K562 (cell line): ENCODE measurements at regions not wholly inside any gene's neighbourhood (a gene's known extent, or its start where the extent isn't known, plus 50 kb on each side); places are given as distances from the start of the nearest gene placed in this dataset.

ENCODE experiments used
- ATAC-seq: fragments of 200-7000 bp; cut with Tn5 transposase; 3 replicates; pipeline ENCODE4 v1.9.1; 2020; ENCODE audit warnings: moderate library complexity
- BruUV-seq: library from RNA; stranded (reverse); fragments of 400-500 nt; replicated peaks from 2 replicates; lab custom pipeline; 2021; lab: Mats Ljungman, UMichigan
- CTCF ChIA-PET: fragments of 300-600 bp; formaldehyde crosslinking; extraction: SDS; loops from one replicate; lab custom pipeline; 2021; ENCODE audit warnings: low intra/inter-chr PET ratio; lab: Yijun Ruan, JAX
- POLR2A ChIA-PET: fragments of 300-600, 350-650 bp; sonication (Branson Sonifier 250); formaldehyde crosslinking; extraction: SDS; loops from one replicate; lab custom pipeline; 2021; ENCODE audit warnings: antibody characterized with exemption, inconsistent platforms; lab: Yijun Ruan, JAX
- DNase-seq, 4 experiments: peaks; one replicate each; pipeline versions ENCODE4 v3.0.0 to v3.0.0-alpha.2; 2011 to 2018; ENCODE audit warnings: low spot score in 3 of 4, mixed read lengths in 3 of 4; ENCODE audit errors: extremely low read depth in 1 of 4
- FAIRE-seq: peaks from 2 replicates; lab custom pipeline; 2011; peaks lifted over from hg19 to GRCh38; lab: Jason Lieb, UNC
- H2AFZ ChIP-seq: 2 replicates; pipeline ENCODE4 v1.6.0; 2011; ENCODE audit warnings: low read depth, low read length, control low read depth, inconsistent platforms
- H3K27ac ChIP-seq: fragments of 200-600 bp; 3 replicates; pipeline ENCODE4 v1.8.0; 2011; ENCODE audit warnings: low read depth, mild to moderate bottlenecking, control low read depth, inconsistent platforms, low read length, moderate library complexity, mixed read lengths; ENCODE audit errors: extremely low read depth
- H3K27me3 ChIP-seq, 2 experiments: fragments of 300-600 bp in 1 of 2; 2 replicates in 1 of 2; 3 replicates in 1 of 2; pipeline versions ENCODE4 v1.6.0 to v1.8.0; 2011; ENCODE audit warnings: inconsistent platforms in 2 of 2, low read length in 2 of 2, mild to moderate bottlenecking in 1 of 2, mixed read lengths in 1 of 2, moderate library complexity in 1 of 2; ENCODE audit not compliant: control insufficient read depth in 2 of 2, insufficient read depth in 2 of 2
- H3K36me3 ChIP-seq: fragments of 300-600 bp; 3 replicates; pipeline ENCODE4 v1.8.0; 2011; ENCODE audit warnings: mild to moderate bottlenecking, low read length, inconsistent platforms; ENCODE audit not compliant: control insufficient read depth, insufficient read depth
- H3K4me1 ChIP-seq, 2 experiments: fragments of 200-600 bp in 1 of 2; replicated peaks in 1 of 2; 2 replicates in 1 of 2; 3 replicates in 1 of 2; pipeline versions ENCODE4 v1.5.1 to v1.8.0; 2011; ENCODE audit warnings: inconsistent platforms in 2 of 2, low read length in 2 of 2, mild to moderate bottlenecking in 1 of 2, mixed read lengths in 1 of 2, moderate library complexity in 1 of 2; ENCODE audit not compliant: control insufficient read depth in 2 of 2, insufficient read depth in 2 of 2
- H3K4me2 ChIP-seq: 2 replicates; pipeline ENCODE4 v1.6.1; 2011; ENCODE audit warnings: low read length, control low read depth, inconsistent platforms, mixed read lengths; ENCODE audit not compliant: insufficient read depth
- H3K4me3 ChIP-seq: fragments of 200-600 bp; sonication (generic), shearing (Covaris generic); 2 replicates; pipeline ENCODE4 v1.5.1; 2016; ENCODE audit warnings: control low read depth, inconsistent platforms
- H3K79me2 ChIP-seq: fragments of 200-600 bp; 3 replicates; pipeline ENCODE4 v1.8.0; 2011; ENCODE audit warnings: low read length, inconsistent platforms; ENCODE audit not compliant: control insufficient read depth, insufficient read depth
- H3K9ac ChIP-seq, 2 experiments: 2 replicates each; pipeline versions ENCODE4 v1.6.0 to v1.6.1; 2011; ENCODE audit warnings: low read depth in 2 of 2, low read length in 2 of 2, control low read depth in 1 of 2, inconsistent platforms in 1 of 2, mild to moderate bottlenecking in 1 of 2, mixed read lengths in 1 of 2; ENCODE audit not compliant: insufficient read depth in 1 of 2
- H3K9me1 ChIP-seq: one replicate; pipeline ENCODE4 v1.6.0; 2011; ENCODE audit warnings: inconsistent platforms, mild to moderate bottlenecking, low read length, moderate library complexity; ENCODE audit not compliant: control insufficient read depth, insufficient read depth
- H3K9me3 ChIP-seq: replicated peaks from 2 replicates; pipeline ENCODE4 v1.5.1; 2011; ENCODE audit warnings: low read depth, low read length, inconsistent platforms; ENCODE audit not compliant: control insufficient read depth, insufficient read depth
- H4K20me1 ChIP-seq: replicated peaks from 2 replicates; pipeline ENCODE4 v1.6.1; 2011; ENCODE audit warnings: low read length, inconsistent platforms, mixed read lengths; ENCODE audit not compliant: control insufficient read depth, insufficient read depth
- CAMTA2 ChIP-seq: fragments of 250-450 bp; sonication (Bioruptor Pico); conservative IDR thresholded peaks from 2 replicates; pipeline ENCODE4 v1.5.1; 2022
- CCAR2 ChIP-seq: fragments of 200-400 bp; formaldehyde crosslinking; IDR thresholded peaks from 2 replicates; pipeline ENCODE4 v1.6.1; 2017; ENCODE audit warnings: mild to moderate bottlenecking, low read depth, low read length
- HDAC1 ChIP-seq, 2 experiments: fragments of 450-650 bp; IDR thresholded peaks; 2 replicates each; pipeline ENCODE4 v1.6.1; 2016 to 2017; ENCODE audit warnings: inconsistent platforms in 1 of 2, mild to moderate bottlenecking in 1 of 2, moderate library complexity in 1 of 2
- NRF1 ChIP-seq, 2 experiments: fragments of 450-650 bp; IDR thresholded peaks in 1 of 2; conservative IDR thresholded peaks in 1 of 2; 2 replicates each; pipeline ENCODE4 v1.6.1; 2014; ENCODE audit warnings: mild to moderate bottlenecking in 2 of 2
- PHF20 ChIP-seq: fragments of 450-650 bp; IDR thresholded peaks from 2 replicates; pipeline ENCODE4 v1.6.1; 2018; ENCODE audit not compliant: partially characterized antibody
- ZNF311 ChIP-seq: fragments of 250-450 bp; sonication (Bioruptor Pico); IDR thresholded peaks from 2 replicates; pipeline ENCODE4 v1.4.0; 2020; ENCODE audit warnings: mild to moderate bottlenecking, moderate library complexity
- WGBS: fragments of 100-300 bp; shearing (Covaris generic); methylation state at CpG from one replicate; pipeline ENCODE4 v1.1.6; 2016; ENCODE audit warnings: low coverage, mixed read lengths; ENCODE audit not compliant: insufficient coverage; ENCODE audit errors: missing lambda C conversion rate; 5-methylcytosine and 5-hydroxymethylcytosine counted together
- in situ Hi-C: fragments of 300-500 bp; cut with MboI; formaldehyde crosslinking; loops from 4 replicates; pipeline ENCODE4 v1.15.0; 2018; ENCODE audit warnings: inconsistent platforms, mixed read lengths
- intact Hi-C: fragments of 100-400 bp; cut with micrococcal nuclease; formaldehyde crosslinking; loops from 2 replicates; pipeline ENCODE4 v1.14.2; 2022
- TF ChIP-seq, protein P1 (sequence below): fragments of 450-650 bp; IDR thresholded peaks from 2 replicates; pipeline ENCODE4 v1.6.1; 2016; ENCODE audit warnings: mild to moderate bottlenecking, moderate library complexity
- TF ChIP-seq, protein P2 (sequence below): fragments of 250-450 bp; sonication (Bioruptor Pico); IDR thresholded peaks from 2 replicates; pipeline ENCODE4 v1.5.0; 2021; ENCODE audit warnings: mild to moderate bottlenecking, borderline replicate concordance

- Histone ChIP-seq H3K36me3 (no peaks in the 10 kb centered on the region), H3K9me3 (no peaks in the 10 kb centered on the region), H3K4me3 (no peak overlapping the region), H4K20me1 (no peaks in the 10 kb centered on the region), H3K9me1 (no peaks in the 10 kb centered on the region), H3K27me3 (no peaks in the 10 kb centered on the region), H3K4me2 (no peak overlapping the region), H3K4me1 (no peaks in the 10 kb centered on the region), H3K9ac (no peak overlapping the region), H3K27ac (no peak overlapping the region), H3K79me2 (no peaks in the 10 kb centered on the region), H2AFZ (no peak overlapping the region)
- in situ Hi-C loops: no loop called here
- no peak for ATAC-seq
- ChIA-PET CTCF (no interaction called here), POLR2A (no interaction called here)
- BruUV-seq: no TSS peak
- DNase-seq: no peak
- intact Hi-C loops: no loop called here
- FAIRE-seq: no peak
- 2% methylated on average over 4 of the region's 4 CpGs for WGBS
- TF ChIP-seq, protein P1, sequence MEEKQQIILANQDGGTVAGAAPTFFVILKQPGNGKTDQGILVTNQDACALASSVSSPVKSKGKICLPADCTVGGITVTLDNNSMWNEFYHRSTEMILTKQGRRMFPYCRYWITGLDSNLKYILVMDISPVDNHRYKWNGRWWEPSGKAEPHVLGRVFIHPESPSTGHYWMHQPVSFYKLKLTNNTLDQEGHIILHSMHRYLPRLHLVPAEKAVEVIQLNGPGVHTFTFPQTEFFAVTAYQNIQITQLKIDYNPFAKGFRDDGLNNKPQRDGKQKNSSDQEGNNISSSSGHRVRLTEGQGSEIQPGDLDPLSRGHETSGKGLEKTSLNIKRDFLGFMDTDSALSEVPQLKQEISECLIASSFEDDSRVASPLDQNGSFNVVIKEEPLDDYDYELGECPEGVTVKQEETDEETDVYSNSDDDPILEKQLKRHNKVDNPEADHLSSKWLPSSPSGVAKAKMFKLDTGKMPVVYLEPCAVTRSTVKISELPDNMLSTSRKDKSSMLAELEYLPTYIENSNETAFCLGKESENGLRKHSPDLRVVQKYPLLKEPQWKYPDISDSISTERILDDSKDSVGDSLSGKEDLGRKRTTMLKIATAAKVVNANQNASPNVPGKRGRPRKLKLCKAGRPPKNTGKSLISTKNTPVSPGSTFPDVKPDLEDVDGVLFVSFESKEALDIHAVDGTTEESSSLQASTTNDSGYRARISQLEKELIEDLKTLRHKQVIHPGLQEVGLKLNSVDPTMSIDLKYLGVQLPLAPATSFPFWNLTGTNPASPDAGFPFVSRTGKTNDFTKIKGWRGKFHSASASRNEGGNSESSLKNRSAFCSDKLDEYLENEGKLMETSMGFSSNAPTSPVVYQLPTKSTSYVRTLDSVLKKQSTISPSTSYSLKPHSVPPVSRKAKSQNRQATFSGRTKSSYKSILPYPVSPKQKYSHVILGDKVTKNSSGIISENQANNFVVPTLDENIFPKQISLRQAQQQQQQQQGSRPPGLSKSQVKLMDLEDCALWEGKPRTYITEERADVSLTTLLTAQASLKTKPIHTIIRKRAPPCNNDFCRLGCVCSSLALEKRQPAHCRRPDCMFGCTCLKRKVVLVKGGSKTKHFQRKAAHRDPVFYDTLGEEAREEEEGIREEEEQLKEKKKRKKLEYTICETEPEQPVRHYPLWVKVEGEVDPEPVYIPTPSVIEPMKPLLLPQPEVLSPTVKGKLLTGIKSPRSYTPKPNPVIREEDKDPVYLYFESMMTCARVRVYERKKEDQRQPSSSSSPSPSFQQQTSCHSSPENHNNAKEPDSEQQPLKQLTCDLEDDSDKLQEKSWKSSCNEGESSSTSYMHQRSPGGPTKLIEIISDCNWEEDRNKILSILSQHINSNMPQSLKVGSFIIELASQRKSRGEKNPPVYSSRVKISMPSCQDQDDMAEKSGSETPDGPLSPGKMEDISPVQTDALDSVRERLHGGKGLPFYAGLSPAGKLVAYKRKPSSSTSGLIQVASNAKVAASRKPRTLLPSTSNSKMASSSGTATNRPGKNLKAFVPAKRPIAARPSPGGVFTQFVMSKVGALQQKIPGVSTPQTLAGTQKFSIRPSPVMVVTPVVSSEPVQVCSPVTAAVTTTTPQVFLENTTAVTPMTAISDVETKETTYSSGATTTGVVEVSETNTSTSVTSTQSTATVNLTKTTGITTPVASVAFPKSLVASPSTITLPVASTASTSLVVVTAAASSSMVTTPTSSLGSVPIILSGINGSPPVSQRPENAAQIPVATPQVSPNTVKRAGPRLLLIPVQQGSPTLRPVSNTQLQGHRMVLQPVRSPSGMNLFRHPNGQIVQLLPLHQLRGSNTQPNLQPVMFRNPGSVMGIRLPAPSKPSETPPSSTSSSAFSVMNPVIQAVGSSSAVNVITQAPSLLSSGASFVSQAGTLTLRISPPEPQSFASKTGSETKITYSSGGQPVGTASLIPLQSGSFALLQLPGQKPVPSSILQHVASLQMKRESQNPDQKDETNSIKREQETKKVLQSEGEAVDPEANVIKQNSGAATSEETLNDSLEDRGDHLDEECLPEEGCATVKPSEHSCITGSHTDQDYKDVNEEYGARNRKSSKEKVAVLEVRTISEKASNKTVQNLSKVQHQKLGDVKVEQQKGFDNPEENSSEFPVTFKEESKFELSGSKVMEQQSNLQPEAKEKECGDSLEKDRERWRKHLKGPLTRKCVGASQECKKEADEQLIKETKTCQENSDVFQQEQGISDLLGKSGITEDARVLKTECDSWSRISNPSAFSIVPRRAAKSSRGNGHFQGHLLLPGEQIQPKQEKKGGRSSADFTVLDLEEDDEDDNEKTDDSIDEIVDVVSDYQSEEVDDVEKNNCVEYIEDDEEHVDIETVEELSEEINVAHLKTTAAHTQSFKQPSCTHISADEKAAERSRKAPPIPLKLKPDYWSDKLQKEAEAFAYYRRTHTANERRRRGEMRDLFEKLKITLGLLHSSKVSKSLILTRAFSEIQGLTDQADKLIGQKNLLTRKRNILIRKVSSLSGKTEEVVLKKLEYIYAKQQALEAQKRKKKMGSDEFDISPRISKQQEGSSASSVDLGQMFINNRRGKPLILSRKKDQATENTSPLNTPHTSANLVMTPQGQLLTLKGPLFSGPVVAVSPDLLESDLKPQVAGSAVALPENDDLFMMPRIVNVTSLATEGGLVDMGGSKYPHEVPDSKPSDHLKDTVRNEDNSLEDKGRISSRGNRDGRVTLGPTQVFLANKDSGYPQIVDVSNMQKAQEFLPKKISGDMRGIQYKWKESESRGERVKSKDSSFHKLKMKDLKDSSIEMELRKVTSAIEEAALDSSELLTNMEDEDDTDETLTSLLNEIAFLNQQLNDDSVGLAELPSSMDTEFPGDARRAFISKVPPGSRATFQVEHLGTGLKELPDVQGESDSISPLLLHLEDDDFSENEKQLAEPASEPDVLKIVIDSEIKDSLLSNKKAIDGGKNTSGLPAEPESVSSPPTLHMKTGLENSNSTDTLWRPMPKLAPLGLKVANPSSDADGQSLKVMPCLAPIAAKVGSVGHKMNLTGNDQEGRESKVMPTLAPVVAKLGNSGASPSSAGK: no peak
- TF ChIP-seq PHF20 (no peak), HDAC1 (IDR thresholded peaks at IDR 0.05) (no peak), CAMTA2 (CRISPR knock-in tag) (no peak), ZNF311 (CRISPR knock-in tag) (no peak), CCAR2 (no peak), NRF1 (conservative IDR thresholded peaks at IDR 0.05 in 1 of 2, IDR thresholded peaks at IDR 0.05 in 1 of 2) (no peak)
- TF ChIP-seq, protein P2, sequence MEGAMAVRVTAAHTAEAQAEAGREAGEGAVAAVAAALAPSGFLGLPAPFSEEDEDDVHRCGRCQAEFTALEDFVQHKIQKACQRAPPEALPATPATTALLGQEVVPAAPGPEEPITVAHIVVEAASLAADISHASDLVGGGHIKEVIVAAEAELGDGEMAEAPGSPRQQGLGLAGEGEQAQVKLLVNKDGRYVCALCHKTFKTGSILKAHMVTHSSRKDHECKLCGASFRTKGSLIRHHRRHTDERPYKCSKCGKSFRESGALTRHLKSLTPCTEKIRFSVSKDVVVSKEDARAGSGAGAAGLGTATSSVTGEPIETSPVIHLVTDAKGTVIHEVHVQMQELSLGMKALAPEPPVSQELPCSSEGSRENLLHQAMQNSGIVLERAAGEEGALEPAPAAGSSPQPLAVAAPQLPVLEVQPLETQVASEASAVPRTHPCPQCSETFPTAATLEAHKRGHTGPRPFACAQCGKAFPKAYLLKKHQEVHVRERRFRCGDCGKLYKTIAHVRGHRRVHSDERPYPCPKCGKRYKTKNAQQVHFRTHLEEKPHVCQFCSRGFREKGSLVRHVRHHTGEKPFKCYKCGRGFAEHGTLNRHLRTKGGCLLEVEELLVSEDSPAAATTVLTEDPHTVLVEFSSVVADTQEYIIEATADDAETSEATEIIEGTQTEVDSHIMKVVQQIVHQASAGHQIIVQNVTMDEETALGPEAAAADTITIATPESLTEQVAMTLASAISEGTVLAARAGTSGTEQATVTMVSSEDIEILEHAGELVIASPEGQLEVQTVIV (CRISPR knock-in tag): no peak
Observed at GRCh38 chr6:94357381-94357980, 938.1 kb upstream of the EPHA7 start.
